ENCODE measurements at regions not wholly inside any gene's neighbourhood (a gene's known extent, or its start where the extent isn't known, plus 50 kb on each side); places are given as distances from the start of the nearest gene placed in this dataset.

- TF ChIP-seq POLR2AphosphoS5 (IDR thresholded peaks at IDR 0.05; ENCODE audit: borderline replicate concordance, low read depth, low read length) (no peak), EZH2 (IDR thresholded peaks at IDR 0.05) (no peak), FOXP2 (optimal IDR thresholded peaks at IDR 0.05; ENCODE audit: control extremely low read depth, extremely low read length, insufficient read depth) (no peak)
Observed at GRCh38 chr13:68232351-68233130, 1002.4 kb upstream of the PCDH9 start.

All from SK-N-MC (cell line).